PC-3 (cell line): ENCODE measurements at regions not wholly inside any gene's neighbourhood (a gene's known extent, or its start where the extent isn't known, plus 50 kb on each side); places are given as distances from the start of the nearest gene placed in this dataset.

Experiments
- CTCF ChIP-seq: fragments of 300-600 bp; sonication (generic); conservative IDR thresholded peaks from 2 replicates; pipeline ENCODE4 v1.5.1; 2017; ENCODE audit warnings: antibody characterized with exemption, low read depth, mild to moderate bottlenecking, low read length
- EZH2 ChIP-seq: fragments of 300-600 bp; sonication (generic); IDR thresholded peaks from one replicate; pipeline ENCODE4 v1.6.1; 2017; ENCODE audit warnings: antibody characterized with exemption, mild to moderate bottlenecking, low read length; ENCODE audit not compliant: unreplicated experiment
- EZH2phosphoT487 ChIP-seq: fragments of 300-600 bp; sonication (generic); IDR thresholded peaks from 2 replicates; pipeline ENCODE4 v1.6.1; 2018; ENCODE audit warnings: mild to moderate bottlenecking, antibody characterized with exemption, low read length, borderline replicate concordance

GRCh38 chr12:77352946-77353345 lies 287.6 kb upstream of the E2F7 start:
- no peak for TF ChIP-seq CTCF
- TF ChIP-seq EZH2 = no peak
- TF ChIP-seq EZH2phosphoT487 = no peak
